Neural cell (in vitro differentiated cells): ENCODE measurements at regions not wholly inside any gene's neighbourhood (a gene's known extent, or its start where the extent isn't known, plus 50 kb on each side); places are given as distances from the start of the nearest gene placed in this dataset.

Experiments used
- H2AFZ ChIP-seq: fragments of 200-600, 300-800 bp; sonication (generic), shearing (Covaris generic); 2 replicates; pipeline ENCODE4 v1.6.0; 2014; ENCODE audit warnings: low read depth, mild to moderate bottlenecking, antibody characterized with exemption, low read length, moderate library complexity
- H3F3A ChIP-seq: fragments of 200-600 bp; shearing (Covaris generic); 2 replicates; pipeline ENCODE4 v1.6.1; 2016; ENCODE audit warnings: mild to moderate bottlenecking, moderate library complexity, mixed read lengths, antibody characterized with exemption, low read length; ENCODE audit not compliant: insufficient read depth, poor library complexity, severe bottlenecking
- H3K27ac ChIP-seq: fragments of 200-600, 300-800 bp; sonication (generic), shearing (Covaris generic); 2 replicates; pipeline ENCODE4 v1.5.1; 2014; ENCODE audit warnings: mild to moderate bottlenecking, low read length, moderate library complexity
- H3K27me3 ChIP-seq: fragments of 300-800, 200-600 bp; sonication (generic), shearing (Covaris generic); 2 replicates; pipeline ENCODE4 v1.6.0; 2014; ENCODE audit warnings: mild to moderate bottlenecking, low read depth, low read length, moderate library complexity; ENCODE audit not compliant: insufficient read depth
- H3K36me3 ChIP-seq: fragments of 300-800, 200-600 bp; sonication (generic), shearing (Covaris generic); 2 replicates; pipeline ENCODE4 v1.5.1; 2014; ENCODE audit warnings: mild to moderate bottlenecking, antibody characterized with exemption, low read length, moderate library complexity; ENCODE audit not compliant: insufficient read depth
- H3K4me2 ChIP-seq: fragments of 300-800, 200-600 bp; sonication (generic), shearing (Covaris generic); 2 replicates; pipeline ENCODE4 v1.6.0; 2014; ENCODE audit warnings: mild to moderate bottlenecking, low read length
- H3K4me3 ChIP-seq: fragments of 300-800, 200-600 bp; sonication (generic), shearing (Covaris generic); 2 replicates; pipeline ENCODE4 v1.5.1; 2014; ENCODE audit warnings: mild to moderate bottlenecking, low read length, moderate library complexity
- H3K79me2 ChIP-seq: fragments of 200-600 bp; shearing (Covaris generic); replicated peaks from 2 replicates; pipeline ENCODE4 v1.6.0; 2014; ENCODE audit warnings: mild to moderate bottlenecking, low read length, moderate library complexity; ENCODE audit not compliant: insufficient read depth
- H3K9ac ChIP-seq: fragments of 300-800, 200-600 bp; sonication (generic), shearing (Covaris generic); 2 replicates; pipeline ENCODE4 v1.6.1; 2016; ENCODE audit warnings: mild to moderate bottlenecking, low read length, mixed read lengths
- H3K9me2 ChIP-seq: fragments of 200-600 bp; shearing (Covaris generic); 2 replicates; pipeline ENCODE4 v1.6.1; 2016; ENCODE audit warnings: mild to moderate bottlenecking, low read length, mixed read lengths; ENCODE audit not compliant: insufficient read depth
- H3K9me3 ChIP-seq: fragments of 200-600, 300-800 bp; sonication (generic), shearing (Covaris generic); 2 replicates; pipeline ENCODE4 v1.6.1; 2016; ENCODE audit warnings: mild to moderate bottlenecking, mixed run types, low read length, moderate library complexity, mixed read lengths
- H4K20me1 ChIP-seq: fragments of 200-600 bp; shearing (Covaris generic); 2 replicates; pipeline ENCODE4 v1.6.1; 2016; ENCODE audit warnings: mild to moderate bottlenecking, mixed run types; ENCODE audit not compliant: insufficient read depth
- EP300 ChIP-seq: fragments of 450-650 bp; conservative IDR thresholded peaks from 2 replicates; pipeline ENCODE4 v1.6.1; 2014; ENCODE audit warnings: antibody characterized with exemption, mild to moderate bottlenecking, moderate library complexity; ENCODE audit not compliant: poor library complexity, severe bottlenecking
- EZH2 ChIP-seq: fragments of 200-600, 300-800 bp; shearing (Covaris generic), sonication (generic); IDR thresholded peaks from 2 replicates; pipeline ENCODE4 v1.6.1; 2014; ENCODE audit warnings: antibody characterized with exemption, low read length, borderline replicate concordance, mild to moderate bottlenecking; ENCODE audit not compliant: insufficient read depth, poor library complexity, severe bottlenecking
- MXI1 ChIP-seq: fragments of 450-650 bp; conservative IDR thresholded peaks from 2 replicates; pipeline ENCODE4 v1.6.1; 2014; ENCODE audit warnings: antibody characterized with exemption, mild to moderate bottlenecking; ENCODE audit not compliant: poor library complexity, severe bottlenecking
- POLR2AphosphoS5 ChIP-seq: IDR thresholded peaks from 2 replicates; pipeline ENCODE4 v1.6.1; 2012
- RAD21 ChIP-seq: fragments of 450-650 bp; conservative IDR thresholded peaks from 2 replicates; pipeline ENCODE4 v1.6.1; 2014; ENCODE audit warnings: antibody characterized with exemption, mild to moderate bottlenecking, moderate library complexity
- SMC3 ChIP-seq: fragments of 450-650 bp; conservative IDR thresholded peaks from 2 replicates; pipeline ENCODE4 v1.6.1; 2014; ENCODE audit warnings: antibody characterized with exemption, mild to moderate bottlenecking, moderate library complexity; ENCODE audit not compliant: poor library complexity
- TAF1 ChIP-seq: IDR thresholded peaks from 2 replicates; pipeline ENCODE4 v1.6.1; 2012; ENCODE audit warnings: low read depth
- TF ChIP-seq, protein P1 (sequence below): IDR thresholded peaks from 2 replicates; pipeline ENCODE4 v1.6.1; 2012; ENCODE audit warnings: borderline replicate concordance
- TF ChIP-seq, protein P2 (sequence below): fragments of 450-650 bp; IDR thresholded peaks from 2 replicates; pipeline ENCODE4 v1.5.1; 2014; ENCODE audit warnings: antibody characterized with exemption, mild to moderate bottlenecking, moderate library complexity; ENCODE audit not compliant: poor library complexity, severe bottlenecking

DNA sequence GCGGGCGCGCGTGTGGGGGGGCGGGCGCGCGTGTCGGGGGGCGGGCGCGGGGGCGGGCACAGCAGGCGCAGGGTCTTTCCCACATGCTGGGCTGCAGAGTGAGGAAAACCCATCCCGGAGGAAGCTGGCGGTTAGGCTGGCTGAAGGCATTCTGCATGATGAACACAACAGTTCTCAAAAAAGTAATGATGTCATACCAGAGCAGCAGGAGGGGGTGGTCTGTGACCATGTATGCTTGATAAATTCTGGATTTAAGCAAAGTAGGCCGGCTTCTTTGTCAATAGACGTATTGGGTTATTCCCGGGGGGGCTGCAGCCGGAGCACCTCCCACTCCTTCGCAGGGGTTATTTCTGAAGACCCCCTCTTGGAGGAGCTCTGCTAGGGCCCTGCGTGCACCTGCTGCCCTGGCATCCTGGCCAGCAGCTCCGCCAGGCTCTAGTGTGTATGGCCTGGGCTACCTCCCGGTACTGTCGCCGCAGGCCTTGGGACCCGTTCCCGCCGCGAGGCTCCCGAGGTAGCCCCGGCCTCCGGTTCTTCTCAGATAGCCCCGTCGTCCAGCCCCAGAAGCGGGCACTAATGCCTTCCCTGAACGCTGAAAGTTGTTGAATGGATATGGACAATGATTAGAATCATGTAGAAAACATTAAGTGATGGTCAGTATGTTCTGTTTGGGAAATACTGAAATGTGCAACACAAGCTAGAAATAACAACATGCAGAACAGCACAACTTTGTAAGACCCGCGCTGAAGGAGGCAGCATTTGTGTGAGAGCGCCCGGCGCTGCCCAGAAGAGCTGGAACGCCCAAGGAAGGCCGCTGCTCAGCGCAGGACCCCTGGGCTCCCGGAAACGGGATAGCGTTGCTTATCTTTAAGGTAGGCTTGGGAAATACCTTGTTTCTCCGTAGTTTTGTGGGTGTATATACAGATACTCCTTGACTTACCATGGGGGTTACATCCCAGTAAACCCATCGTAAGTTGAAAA lies 101.4 kb upstream of the RAB6C start:
- H3K27ac ChIP-seq, result peak overlapping the region; percentile 63
- no peaks in the 10 kb centered on the region for H3K36me3 ChIP-seq
- peak overlapping the region; percentile 30 for H3K4me2 ChIP-seq
- no peaks in the 10 kb centered on the region for H3K9me3 ChIP-seq
- H3K4me3 ChIP-seq, result peak overlapping the region; percentile 66
- no peaks in the 10 kb centered on the region for H3K27me3 ChIP-seq
- peak overlapping the region; percentile 73 for H2AFZ ChIP-seq
- H3K79me2 ChIP-seq, result no peaks in the 10 kb centered on the region
- no peaks in the 10 kb centered on the region for H3K9me2 ChIP-seq
- H3F3A ChIP-seq, result no peaks in the 10 kb centered on the region
- TF ChIP-seq MXI1 (peak; percentile 34), POLR2AphosphoS5 (peak; percentile 5)
- TF ChIP-seq, protein P1, sequence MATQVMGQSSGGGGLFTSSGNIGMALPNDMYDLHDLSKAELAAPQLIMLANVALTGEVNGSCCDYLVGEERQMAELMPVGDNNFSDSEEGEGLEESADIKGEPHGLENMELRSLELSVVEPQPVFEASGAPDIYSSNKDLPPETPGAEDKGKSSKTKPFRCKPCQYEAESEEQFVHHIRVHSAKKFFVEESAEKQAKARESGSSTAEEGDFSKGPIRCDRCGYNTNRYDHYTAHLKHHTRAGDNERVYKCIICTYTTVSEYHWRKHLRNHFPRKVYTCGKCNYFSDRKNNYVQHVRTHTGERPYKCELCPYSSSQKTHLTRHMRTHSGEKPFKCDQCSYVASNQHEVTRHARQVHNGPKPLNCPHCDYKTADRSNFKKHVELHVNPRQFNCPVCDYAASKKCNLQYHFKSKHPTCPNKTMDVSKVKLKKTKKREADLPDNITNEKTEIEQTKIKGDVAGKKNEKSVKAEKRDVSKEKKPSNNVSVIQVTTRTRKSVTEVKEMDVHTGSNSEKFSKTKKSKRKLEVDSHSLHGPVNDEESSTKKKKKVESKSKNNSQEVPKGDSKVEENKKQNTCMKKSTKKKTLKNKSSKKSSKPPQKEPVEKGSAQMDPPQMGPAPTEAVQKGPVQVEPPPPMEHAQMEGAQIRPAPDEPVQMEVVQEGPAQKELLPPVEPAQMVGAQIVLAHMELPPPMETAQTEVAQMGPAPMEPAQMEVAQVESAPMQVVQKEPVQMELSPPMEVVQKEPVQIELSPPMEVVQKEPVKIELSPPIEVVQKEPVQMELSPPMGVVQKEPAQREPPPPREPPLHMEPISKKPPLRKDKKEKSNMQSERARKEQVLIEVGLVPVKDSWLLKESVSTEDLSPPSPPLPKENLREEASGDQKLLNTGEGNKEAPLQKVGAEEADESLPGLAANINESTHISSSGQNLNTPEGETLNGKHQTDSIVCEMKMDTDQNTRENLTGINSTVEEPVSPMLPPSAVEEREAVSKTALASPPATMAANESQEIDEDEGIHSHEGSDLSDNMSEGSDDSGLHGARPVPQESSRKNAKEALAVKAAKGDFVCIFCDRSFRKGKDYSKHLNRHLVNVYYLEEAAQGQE, result no peak
- H3K9ac ChIP-seq, result peak overlapping the region; percentile 67
- no peaks in the 10 kb centered on the region for H4K20me1 ChIP-seq

GRCh38 chr2:129879614-129880180 lies 99.8 kb upstream of the RAB6C start:
- no peaks in the 10 kb centered on the region for H3K9me2 ChIP-seq
- no peak overlapping the region for H3K4me2 ChIP-seq
- no peaks in the 10 kb centered on the region for H3K79me2 ChIP-seq
- H3K4me3 ChIP-seq, result no peak overlapping the region
- H3K27me3 ChIP-seq, result no peaks in the 10 kb centered on the region
- no peaks in the 10 kb centered on the region for H3K9me3 ChIP-seq
- no peak overlapping the region for H3K9ac ChIP-seq
- H2AFZ ChIP-seq, result no peak overlapping the region
- no peaks in the 10 kb centered on the region for H3K36me3 ChIP-seq
- no peak overlapping the region for H3K27ac ChIP-seq
- no peaks in the 10 kb centered on the region for H3F3A ChIP-seq
- no peak for TF ChIP-seq EZH2
- TF ChIP-seq, protein P2, sequence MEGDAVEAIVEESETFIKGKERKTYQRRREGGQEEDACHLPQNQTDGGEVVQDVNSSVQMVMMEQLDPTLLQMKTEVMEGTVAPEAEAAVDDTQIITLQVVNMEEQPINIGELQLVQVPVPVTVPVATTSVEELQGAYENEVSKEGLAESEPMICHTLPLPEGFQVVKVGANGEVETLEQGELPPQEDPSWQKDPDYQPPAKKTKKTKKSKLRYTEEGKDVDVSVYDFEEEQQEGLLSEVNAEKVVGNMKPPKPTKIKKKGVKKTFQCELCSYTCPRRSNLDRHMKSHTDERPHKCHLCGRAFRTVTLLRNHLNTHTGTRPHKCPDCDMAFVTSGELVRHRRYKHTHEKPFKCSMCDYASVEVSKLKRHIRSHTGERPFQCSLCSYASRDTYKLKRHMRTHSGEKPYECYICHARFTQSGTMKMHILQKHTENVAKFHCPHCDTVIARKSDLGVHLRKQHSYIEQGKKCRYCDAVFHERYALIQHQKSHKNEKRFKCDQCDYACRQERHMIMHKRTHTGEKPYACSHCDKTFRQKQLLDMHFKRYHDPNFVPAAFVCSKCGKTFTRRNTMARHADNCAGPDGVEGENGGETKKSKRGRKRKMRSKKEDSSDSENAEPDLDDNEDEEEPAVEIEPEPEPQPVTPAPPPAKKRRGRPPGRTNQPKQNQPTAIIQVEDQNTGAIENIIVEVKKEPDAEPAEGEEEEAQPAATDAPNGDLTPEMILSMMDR, result no peak
- TF ChIP-seq, protein P1, result no peak
- no peak for TF ChIP-seq RAD21
- TF ChIP-seq EP300, result no peak
- TF ChIP-seq POLR2AphosphoS5, result no peak
- TF ChIP-seq MXI1, result no peak
- TF ChIP-seq SMC3, result no peak
- TF ChIP-seq TAF1, result no peak
- no peaks in the 10 kb centered on the region for H4K20me1 ChIP-seq
